ENCODE measurements at regions not wholly inside any gene's neighbourhood (a gene's known extent, or its start where the extent isn't known, plus 50 kb on each side); places are given as distances from the start of the nearest gene placed in this dataset.

DNA sequence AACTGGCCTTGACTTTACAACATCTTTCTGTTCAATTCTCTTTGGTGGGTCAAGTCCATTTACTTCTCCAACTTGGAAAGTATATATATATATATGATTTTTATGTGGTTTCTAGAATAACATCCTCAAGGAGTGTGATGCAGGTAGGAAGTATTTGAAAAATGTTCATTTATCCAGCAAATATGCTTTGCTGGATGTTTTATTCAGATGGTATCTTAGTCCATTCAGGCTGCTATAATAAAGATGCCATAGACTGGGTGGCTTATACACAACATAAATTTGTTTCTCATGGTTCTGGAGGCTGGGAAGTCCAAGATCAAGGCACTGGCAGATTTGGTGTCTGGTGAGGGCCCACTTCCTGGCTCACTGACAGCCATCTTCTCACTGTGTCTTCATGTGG lies 168.7 kb upstream of the RASGRP1 start:
- TF ChIP-seq, protein P1, sequence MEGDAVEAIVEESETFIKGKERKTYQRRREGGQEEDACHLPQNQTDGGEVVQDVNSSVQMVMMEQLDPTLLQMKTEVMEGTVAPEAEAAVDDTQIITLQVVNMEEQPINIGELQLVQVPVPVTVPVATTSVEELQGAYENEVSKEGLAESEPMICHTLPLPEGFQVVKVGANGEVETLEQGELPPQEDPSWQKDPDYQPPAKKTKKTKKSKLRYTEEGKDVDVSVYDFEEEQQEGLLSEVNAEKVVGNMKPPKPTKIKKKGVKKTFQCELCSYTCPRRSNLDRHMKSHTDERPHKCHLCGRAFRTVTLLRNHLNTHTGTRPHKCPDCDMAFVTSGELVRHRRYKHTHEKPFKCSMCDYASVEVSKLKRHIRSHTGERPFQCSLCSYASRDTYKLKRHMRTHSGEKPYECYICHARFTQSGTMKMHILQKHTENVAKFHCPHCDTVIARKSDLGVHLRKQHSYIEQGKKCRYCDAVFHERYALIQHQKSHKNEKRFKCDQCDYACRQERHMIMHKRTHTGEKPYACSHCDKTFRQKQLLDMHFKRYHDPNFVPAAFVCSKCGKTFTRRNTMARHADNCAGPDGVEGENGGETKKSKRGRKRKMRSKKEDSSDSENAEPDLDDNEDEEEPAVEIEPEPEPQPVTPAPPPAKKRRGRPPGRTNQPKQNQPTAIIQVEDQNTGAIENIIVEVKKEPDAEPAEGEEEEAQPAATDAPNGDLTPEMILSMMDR (IDR thresholded peaks at IDR 0.05; ENCODE audit: insufficient read depth, low read depth, low read length), result no peak
- TF ChIP-seq EZH2 (IDR thresholded peaks at IDR 0.05; ENCODE audit: insufficient read depth, low read length), result no peak
